Endothelial cell of umbilical vein (primary cell): ENCODE measurements at regions not wholly inside any gene's neighbourhood (a gene's known extent, or its start where the extent isn't known, plus 50 kb on each side); places are given as distances from the start of the nearest gene placed in this dataset.

ENCODE experiments used
- BruUV-seq: library from RNA; stranded (reverse); fragments of 400-500 nt; replicated peaks from 2 replicates; lab custom pipeline; 2021; lab: Mats Ljungman, UMichigan
- CTCF ChIA-PET: fragments of 300-600, 350-600 bp; sonication (Branson Sonifier 250); formaldehyde crosslinking; loops from one replicate; lab custom pipeline; 2021; ENCODE audit warnings: antibody characterized with exemption, inconsistent platforms; lab: Charles Lee
- POLR2A ChIA-PET: fragments of 300-600, 350-600 bp; sonication (Branson Sonifier 250); formaldehyde crosslinking; loops from one replicate; lab custom pipeline; 2021; ENCODE audit warnings: antibody characterized with exemption, inconsistent platforms; lab: Charles Lee
- DNase-seq: peaks from one replicate; pipeline ENCODE4 v3.0.0-alpha.2; 2011; ENCODE audit warnings: low read depth, low spot score
- FAIRE-seq: peaks from 2 replicates; lab custom pipeline; 2011; peaks lifted over from hg19 to GRCh38; lab: Jason Lieb, UNC
- H2AFZ ChIP-seq: 2 replicates; pipeline ENCODE4 v1.6.0; 2012; ENCODE audit warnings: low read depth, low read length, control low read depth, inconsistent platforms
- H3K27ac ChIP-seq: 2 replicates; pipeline ENCODE4 v1.5.1; 2011; ENCODE audit warnings: low read depth, mild to moderate bottlenecking, control low read depth, low read length, moderate library complexity; ENCODE audit not compliant: insufficient read depth
- H3K27me3 ChIP-seq, 2 experiments: 2 replicates each; pipeline versions ENCODE4 v1.6.0 to v1.6.1; 2011; ENCODE audit warnings: low read length in 2 of 2, mixed read lengths in 1 of 2; ENCODE audit not compliant: control insufficient read depth in 2 of 2, insufficient read depth in 2 of 2
- H3K36me3 ChIP-seq, 2 experiments: 2 replicates in 1 of 2; 3 replicates in 1 of 2; pipeline ENCODE4 v1.5.1; 2011; ENCODE audit warnings: low read length in 2 of 2, mild to moderate bottlenecking in 1 of 2, moderate library complexity in 1 of 2; ENCODE audit not compliant: control insufficient read depth in 2 of 2, insufficient read depth in 2 of 2; ENCODE audit errors: extremely low read depth in 1 of 2
- H3K4me1 ChIP-seq: 3 replicates; pipeline ENCODE4 v1.5.1; 2011; ENCODE audit warnings: mild to moderate bottlenecking, low read length; ENCODE audit not compliant: control insufficient read depth, insufficient read depth; ENCODE audit errors: extremely low read depth
- H3K4me2 ChIP-seq: 2 replicates; pipeline ENCODE4 v1.6.1; 2011; ENCODE audit warnings: low read length, control low read depth, mixed read lengths; ENCODE audit not compliant: insufficient read depth
- H3K4me3 ChIP-seq, 3 experiments: fragments of 200-600 bp in 1 of 3; sonication (generic), shearing (Covaris generic) in 1 of 3; replicated peaks in 1 of 3; 2 replicates each; pipeline ENCODE4 v1.5.1; 2011 to 2016; ENCODE audit warnings: control low read depth in 3 of 3, low read length in 3 of 3, mild to moderate bottlenecking in 2 of 3, inconsistent platforms in 1 of 3, low read depth in 1 of 3, moderate library complexity in 1 of 3; ENCODE audit not compliant: insufficient read depth in 1 of 3
- H3K79me2 ChIP-seq: 2 replicates; pipeline ENCODE4 v1.6.0; 2012; ENCODE audit warnings: low read length, inconsistent platforms; ENCODE audit not compliant: control insufficient read depth, insufficient read depth
- H3K9ac ChIP-seq: replicated peaks from 2 replicates; pipeline ENCODE3; 2011; ENCODE audit warnings: low read length, control low read depth; ENCODE audit not compliant: insufficient read depth; ENCODE audit errors: extremely low read depth
- H3K9me1 ChIP-seq: replicated peaks from 3 replicates; pipeline ENCODE4 v1.6.0; 2011; ENCODE audit warnings: mild to moderate bottlenecking, low read length; ENCODE audit not compliant: control insufficient read depth, insufficient read depth; ENCODE audit errors: extremely low read depth
- H3K9me3 ChIP-seq: replicated peaks from 2 replicates; pipeline ENCODE4 v1.5.1; 2012; ENCODE audit warnings: low read length, inconsistent platforms; ENCODE audit not compliant: control insufficient read depth, insufficient read depth
- H4K20me1 ChIP-seq: replicated peaks from 2 replicates; pipeline ENCODE3; 2011; ENCODE audit warnings: mild to moderate bottlenecking, low read length; ENCODE audit not compliant: control insufficient read depth, insufficient read depth; ENCODE audit errors: extremely low read depth
- EZH2 ChIP-seq: IDR thresholded peaks from 2 replicates; pipeline ENCODE4 v1.6.1; 2012; ENCODE audit warnings: borderline replicate concordance, low read depth, mild to moderate bottlenecking, moderate library complexity, low read length, inconsistent platforms; ENCODE audit not compliant: severe bottlenecking
- FOS ChIP-seq: IDR thresholded peaks from 2 replicates; pipeline ENCODE4 v1.6.1; 2011; ENCODE audit warnings: mild to moderate bottlenecking, low read length, moderate library complexity, borderline replicate concordance; ENCODE audit not compliant: insufficient read depth
- GATA2 ChIP-seq: IDR thresholded peaks from 2 replicates; pipeline ENCODE4 v1.7.0; 2011; ENCODE audit warnings: low read depth, mild to moderate bottlenecking, moderate library complexity, mixed read lengths, low read length; ENCODE audit not compliant: insufficient read length, insufficient read depth
- JUN ChIP-seq: IDR thresholded peaks from 2 replicates; pipeline ENCODE4 v1.6.1; 2011; ENCODE audit warnings: borderline replicate concordance, low read depth; ENCODE audit not compliant: insufficient read length, insufficient read depth
- MAX ChIP-seq: IDR thresholded peaks from 2 replicates; pipeline ENCODE4 v1.6.1; 2011; ENCODE audit not compliant: insufficient read depth, insufficient read length
- MYC ChIP-seq: IDR thresholded peaks from one replicate; pipeline ENCODE4 v1.6.1; 2011; ENCODE audit warnings: mild to moderate bottlenecking, low read depth, low read length
- POLR2A ChIP-seq: IDR thresholded peaks from 2 replicates; pipeline ENCODE4 v1.6.1; 2012; ENCODE audit warnings: low read depth, mild to moderate bottlenecking, control low read depth, low read length
- POLR2AphosphoS5 ChIP-seq: IDR thresholded peaks from 2 replicates; pipeline ENCODE4 v1.6.1; 2012; ENCODE audit warnings: low read depth, mild to moderate bottlenecking, control low read depth, low read length, moderate library complexity; ENCODE audit not compliant: insufficient read depth
- dilution Hi-C: fragments of 300-500 bp; cut with MboI; formaldehyde crosslinking; loops from one replicate; pipeline ENCODE4 v1.15.0; 2019; ENCODE audit warnings: low sequenced_read_pairs; ENCODE audit not compliant: extremely low pct_ligation_motif_present
- intact Hi-C: fragments of 100-400 bp; cut with micrococcal nuclease; formaldehyde crosslinking; loops from one replicate; pipeline ENCODE4 v1.10.0; 2022
- TF ChIP-seq, protein P1 (sequence below), 2 donors: IDR thresholded peaks; 1 replicate in 1 of 2; 2 replicates in 1 of 2; pipeline ENCODE4 v1.5.1; 2011; ENCODE audit warnings: low read length in 2 of 2, mild to moderate bottlenecking in 2 of 2, moderate library complexity in 2 of 2, control low read depth in 1 of 2, inconsistent platforms in 1 of 2, low read depth in 1 of 2; ENCODE audit not compliant: insufficient read depth in 1 of 2; ENCODE audit errors: extremely low read depth in 1 of 2

DNA sequence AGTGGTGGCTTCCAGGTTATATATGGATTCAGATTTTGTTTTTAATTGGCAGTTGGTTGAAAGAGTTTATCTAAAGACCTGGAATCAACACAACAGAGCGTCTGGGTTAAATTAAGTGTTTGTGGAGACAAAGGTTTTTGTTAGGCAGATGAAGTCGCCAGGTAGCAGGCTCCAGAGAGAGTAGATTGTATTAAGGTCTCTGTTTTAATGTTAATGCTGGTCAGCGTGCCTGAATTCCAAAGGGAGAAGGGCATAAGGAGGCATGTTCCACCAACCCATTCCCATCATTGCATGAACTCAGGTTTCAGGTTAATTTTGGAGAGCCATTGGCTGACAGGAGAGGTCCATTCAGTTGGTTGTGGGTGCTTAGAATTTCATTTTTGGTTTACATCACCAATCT, 744.1 kb upstream of the GJE1 start:
- Histone ChIP-seq H3K9ac (no peak overlapping the region), H3K4me3 (no peak overlapping the region), H3K9me1 (no peaks in the 10 kb centered on the region), H4K20me1 (no peaks in the 10 kb centered on the region), H3K27ac (no peak overlapping the region), H3K4me1 (no peaks in the 10 kb centered on the region), H3K79me2 (no peaks in the 10 kb centered on the region), H3K36me3 (no peaks in the 10 kb centered on the region), H3K27me3 (no peaks in the 10 kb centered on the region), H2AFZ (no peak overlapping the region), H3K9me3 (no peaks in the 10 kb centered on the region), H3K4me2 (no peak overlapping the region)
- POLR2A ChIA-PET = no interaction called here
- no TSS peak for BruUV-seq
- DNase-seq = no peak
- TF ChIP-seq POLR2A = no peak
- TF ChIP-seq, protein P1, sequence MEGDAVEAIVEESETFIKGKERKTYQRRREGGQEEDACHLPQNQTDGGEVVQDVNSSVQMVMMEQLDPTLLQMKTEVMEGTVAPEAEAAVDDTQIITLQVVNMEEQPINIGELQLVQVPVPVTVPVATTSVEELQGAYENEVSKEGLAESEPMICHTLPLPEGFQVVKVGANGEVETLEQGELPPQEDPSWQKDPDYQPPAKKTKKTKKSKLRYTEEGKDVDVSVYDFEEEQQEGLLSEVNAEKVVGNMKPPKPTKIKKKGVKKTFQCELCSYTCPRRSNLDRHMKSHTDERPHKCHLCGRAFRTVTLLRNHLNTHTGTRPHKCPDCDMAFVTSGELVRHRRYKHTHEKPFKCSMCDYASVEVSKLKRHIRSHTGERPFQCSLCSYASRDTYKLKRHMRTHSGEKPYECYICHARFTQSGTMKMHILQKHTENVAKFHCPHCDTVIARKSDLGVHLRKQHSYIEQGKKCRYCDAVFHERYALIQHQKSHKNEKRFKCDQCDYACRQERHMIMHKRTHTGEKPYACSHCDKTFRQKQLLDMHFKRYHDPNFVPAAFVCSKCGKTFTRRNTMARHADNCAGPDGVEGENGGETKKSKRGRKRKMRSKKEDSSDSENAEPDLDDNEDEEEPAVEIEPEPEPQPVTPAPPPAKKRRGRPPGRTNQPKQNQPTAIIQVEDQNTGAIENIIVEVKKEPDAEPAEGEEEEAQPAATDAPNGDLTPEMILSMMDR (IDR thresholded peaks at IDR 0.05; ENCODE audit: extremely low read depth in 1 of 2, insufficient read depth in 1 of 2, low read depth in 1 of 2, low read length in 2 of 2) = no peak
- no peak for TF ChIP-seq EZH2
- no peak for TF ChIP-seq MAX
- no peak for TF ChIP-seq FOS
- TF ChIP-seq GATA2 = no peak
- no peak for FAIRE-seq
- intact Hi-C loops (no loop called here), dilution Hi-C loops (no loop called here)
- CTCF ChIA-PET = no interaction called here

DNA sequence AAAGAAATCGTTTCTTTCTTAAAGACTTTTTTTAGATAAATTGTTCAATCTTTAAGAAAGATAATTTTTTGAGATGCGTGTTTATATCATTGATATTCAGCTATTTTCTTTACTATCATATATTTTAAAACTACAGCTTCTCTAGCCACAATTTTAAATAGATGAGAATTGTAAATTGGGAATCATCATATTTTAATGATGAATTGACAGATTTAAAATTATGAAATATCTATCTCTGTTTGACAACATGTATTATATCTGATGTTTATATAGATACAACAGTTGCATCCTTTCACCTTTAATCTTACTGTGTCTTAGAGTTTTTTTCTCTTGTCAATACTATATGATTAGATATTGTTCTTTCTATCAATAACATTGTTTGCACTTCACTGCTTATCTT, 762.3 kb upstream of the GJE1 start:
- Histone ChIP-seq H4K20me1 (no peaks in the 10 kb centered on the region), H3K4me2 (no peak overlapping the region), H3K27ac (no peak overlapping the region), H3K36me3 (no peaks in the 10 kb centered on the region), H3K9ac (no peak overlapping the region), H3K9me1 (no peaks in the 10 kb centered on the region), H3K27me3 (no peaks in the 10 kb centered on the region), H2AFZ (no peak overlapping the region), H3K9me3 (no peaks in the 10 kb centered on the region), H3K79me2 (no peaks in the 10 kb centered on the region), H3K4me1 (no peaks in the 10 kb centered on the region), H3K4me3 (no peak overlapping the region)
- intact Hi-C loops (no loop called here), dilution Hi-C loops (no loop called here)
- no peak for TF ChIP-seq GATA2
- TF ChIP-seq MAX = no peak
- TF ChIP-seq, protein P1 (IDR thresholded peaks at IDR 0.05; ENCODE audit: extremely low read depth in 1 of 2, insufficient read depth in 1 of 2, low read depth in 1 of 2, low read length in 2 of 2) = no peak
- TF ChIP-seq JUN = no peak
- TF ChIP-seq EZH2 = no peak
- no peak for TF ChIP-seq FOS
- TF ChIP-seq MYC = no peak
- no peak for TF ChIP-seq POLR2AphosphoS5
- no TSS peak for BruUV-seq
- ChIA-PET CTCF (no interaction called here), POLR2A (no interaction called here)
- no peak for DNase-seq
- FAIRE-seq = no peak
